ENCODE measurements at regions not wholly inside any gene's neighbourhood (a gene's known extent, or its start where the extent isn't known, plus 50 kb on each side); places are given as distances from the start of the nearest gene placed in this dataset.
"Not testable (repeated sequence)": the region's sequence is repeated elsewhere in the genome, so short reads cannot be mapped to it uniquely, and the experiment has no call there.

GRCh38 chr3:185995352-185995751 is 57.5 kb upstream of the TRA2B start:
- DNase-seq = no peak

GRCh38 chr3:185992831-185993374 is 55.1 kb upstream of the TRA2B start:
- DNase-seq = peak in 1 of 2 experiments; percentile 27

DNA sequence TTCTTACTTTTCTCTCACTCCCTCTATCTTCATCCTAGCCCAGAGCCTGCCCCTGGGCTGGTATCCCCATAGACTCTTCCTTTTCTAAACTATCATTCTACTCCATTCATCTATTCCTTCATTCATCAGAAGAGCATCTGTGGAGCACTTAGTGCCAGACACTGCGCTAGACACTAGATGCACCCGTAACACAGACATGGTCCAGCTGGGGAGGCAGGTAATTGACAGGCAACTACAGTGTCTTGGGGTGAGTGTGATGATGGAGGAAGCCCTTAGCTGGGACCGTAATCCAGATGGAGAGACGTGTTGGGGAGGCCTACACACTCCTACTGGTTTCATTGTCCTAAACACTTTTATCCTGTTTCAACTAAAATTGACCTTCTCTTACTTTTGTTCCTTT is 53.2 kb upstream of the TRA2B start:
- DNase-seq = not testable (repeated sequence)

- DNase-seq = no peak
Observed at GRCh38 chr3:185989511-185989910, 51.7 kb upstream of the TRA2B start.

- DNase-seq = peak; percentile 56 to 71
Observed at GRCh38 chr3:185988816-185989175, 51.0 kb upstream of the TRA2B start.

GRCh38 chr3:185988080-185988815 is 50.4 kb upstream of the TRA2B start:
- peak in 1 of 2 experiments; percentile 46 for DNase-seq
